Endothelial cell of umbilical vein (primary cell): ENCODE measurements at regions not wholly inside any gene's neighbourhood (a gene's known extent, or its start where the extent isn't known, plus 50 kb on each side); places are given as distances from the start of the nearest gene placed in this dataset.

ENCODE experiments used
- GATA2 ChIP-seq: IDR thresholded peaks from 2 replicates; pipeline ENCODE4 v1.7.0; 2011; ENCODE audit warnings: low read depth, mild to moderate bottlenecking, moderate library complexity, mixed read lengths, low read length; ENCODE audit not compliant: insufficient read length, insufficient read depth
- POLR2A ChIP-seq: IDR thresholded peaks from 2 replicates; pipeline ENCODE4 v1.6.1; 2012; ENCODE audit warnings: low read depth, mild to moderate bottlenecking, control low read depth, low read length
- POLR2AphosphoS5 ChIP-seq: IDR thresholded peaks from 2 replicates; pipeline ENCODE4 v1.6.1; 2012; ENCODE audit warnings: low read depth, mild to moderate bottlenecking, control low read depth, low read length, moderate library complexity; ENCODE audit not compliant: insufficient read depth
- TF ChIP-seq, protein P1 (sequence below), 2 donors: IDR thresholded peaks; 1 replicate in 1 of 2; 2 replicates in 1 of 2; pipeline ENCODE4 v1.5.1; 2011; ENCODE audit warnings: low read length in 2 of 2, mild to moderate bottlenecking in 2 of 2, moderate library complexity in 2 of 2, control low read depth in 1 of 2, inconsistent platforms in 1 of 2, low read depth in 1 of 2; ENCODE audit not compliant: insufficient read depth in 1 of 2; ENCODE audit errors: extremely low read depth in 1 of 2

DNA sequence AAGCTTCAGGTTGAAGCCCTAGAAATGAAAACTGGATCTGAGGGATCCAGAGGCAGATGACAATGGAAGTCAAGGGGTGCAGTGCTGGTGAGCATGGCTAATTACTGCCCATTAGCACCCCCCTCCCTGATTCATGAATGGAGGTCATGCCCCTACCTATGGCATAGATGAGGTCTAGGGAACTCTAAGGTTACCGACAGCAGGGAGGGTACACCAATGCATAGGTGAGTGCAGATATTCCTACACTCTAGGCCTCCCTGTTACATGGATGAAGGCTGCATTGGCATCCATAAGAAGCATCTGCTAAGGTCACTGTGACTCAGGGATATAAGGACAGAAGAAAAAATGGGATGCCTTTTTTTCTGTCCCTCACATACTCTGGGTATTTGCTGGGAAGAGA lies 147.3 kb downstream of the CCDC59 start:
- TF ChIP-seq POLR2A (no peak), GATA2 (no peak), POLR2AphosphoS5 (no peak)
- TF ChIP-seq, protein P1, sequence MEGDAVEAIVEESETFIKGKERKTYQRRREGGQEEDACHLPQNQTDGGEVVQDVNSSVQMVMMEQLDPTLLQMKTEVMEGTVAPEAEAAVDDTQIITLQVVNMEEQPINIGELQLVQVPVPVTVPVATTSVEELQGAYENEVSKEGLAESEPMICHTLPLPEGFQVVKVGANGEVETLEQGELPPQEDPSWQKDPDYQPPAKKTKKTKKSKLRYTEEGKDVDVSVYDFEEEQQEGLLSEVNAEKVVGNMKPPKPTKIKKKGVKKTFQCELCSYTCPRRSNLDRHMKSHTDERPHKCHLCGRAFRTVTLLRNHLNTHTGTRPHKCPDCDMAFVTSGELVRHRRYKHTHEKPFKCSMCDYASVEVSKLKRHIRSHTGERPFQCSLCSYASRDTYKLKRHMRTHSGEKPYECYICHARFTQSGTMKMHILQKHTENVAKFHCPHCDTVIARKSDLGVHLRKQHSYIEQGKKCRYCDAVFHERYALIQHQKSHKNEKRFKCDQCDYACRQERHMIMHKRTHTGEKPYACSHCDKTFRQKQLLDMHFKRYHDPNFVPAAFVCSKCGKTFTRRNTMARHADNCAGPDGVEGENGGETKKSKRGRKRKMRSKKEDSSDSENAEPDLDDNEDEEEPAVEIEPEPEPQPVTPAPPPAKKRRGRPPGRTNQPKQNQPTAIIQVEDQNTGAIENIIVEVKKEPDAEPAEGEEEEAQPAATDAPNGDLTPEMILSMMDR (IDR thresholded peaks at IDR 0.05; ENCODE audit: extremely low read depth in 1 of 2, insufficient read depth in 1 of 2, low read depth in 1 of 2, low read length in 2 of 2), result no peak
